GM23338 (cell line): ENCODE measurements at regions not wholly inside any gene's neighbourhood (a gene's known extent, or its start where the extent isn't known, plus 50 kb on each side); places are given as distances from the start of the nearest gene placed in this dataset.
"Not testable (repeated sequence)": the region's sequence is repeated elsewhere in the genome, so short reads cannot be mapped to it uniquely, and the experiment has no call there.

Experiments used
- ATAC-seq: fragments of 200-7000 bp; cut with Tn5 transposase; 3 replicates; pipeline ENCODE4 v1.9.1; 2020
- DNase-seq: peaks from one replicate; pipeline ENCODE4 v3.0.0-alpha.2; 2015; ENCODE audit warnings: low spot score
- H2AFZ ChIP-seq: fragments of 200-600 bp; sonication (generic); 2 replicates; pipeline ENCODE4 v1.8.0; 2016; ENCODE audit warnings: antibody characterized with exemption, mild to moderate bottlenecking, moderate library complexity
- H3F3A ChIP-seq: fragments of 200-600 bp; sonication (generic); replicated peaks from 2 replicates; pipeline ENCODE4 v1.8.0; 2017; ENCODE audit warnings: antibody characterized with exemption, mixed run types, low read depth
- H3K27ac ChIP-seq: fragments of 200-600 bp; sonication (generic); 2 replicates; pipeline ENCODE4 v1.6.1; 2016; ENCODE audit warnings: low read depth
- H3K27me3 ChIP-seq: fragments of 200-600 bp; sonication (generic); 2 replicates; pipeline ENCODE4 v1.8.0; 2016; ENCODE audit warnings: mild to moderate bottlenecking, mixed run types, moderate library complexity; ENCODE audit not compliant: insufficient read depth
- H3K36me3 ChIP-seq: fragments of 200-600 bp; sonication (generic); 2 replicates; pipeline ENCODE4 v1.8.0; 2016; ENCODE audit warnings: mild to moderate bottlenecking; ENCODE audit not compliant: insufficient read depth
- H3K4me1 ChIP-seq: fragments of 200-600 bp; sonication (generic); 2 replicates; pipeline ENCODE4 v1.8.0; 2016; ENCODE audit warnings: mild to moderate bottlenecking, moderate library complexity; ENCODE audit not compliant: insufficient read depth
- H3K4me2 ChIP-seq: fragments of 200-600 bp; sonication (generic); 2 replicates; pipeline ENCODE4 v1.7.1; 2017; ENCODE audit warnings: mixed run types
- H3K4me3 ChIP-seq: fragments of 200-600 bp; sonication (generic); 2 replicates; pipeline ENCODE4 v1.6.1; 2016; ENCODE audit warnings: mixed run types
- H3K79me2 ChIP-seq: fragments of 200-600 bp; sonication (generic); replicated peaks from 2 replicates; pipeline ENCODE4 v1.8.0; 2017; ENCODE audit warnings: mild to moderate bottlenecking; ENCODE audit not compliant: insufficient read depth
- H3K9me2 ChIP-seq: fragments of 200-600 bp; sonication (generic); 2 replicates; pipeline ENCODE4 v1.8.0; 2017; ENCODE audit not compliant: insufficient read depth
- H4K20me1 ChIP-seq: fragments of 200-600 bp; sonication (generic); replicated peaks from 2 replicates; pipeline ENCODE4 v1.8.0; 2017; ENCODE audit warnings: mild to moderate bottlenecking; ENCODE audit not compliant: insufficient read depth
- H3K27ac Mint-ChIP-seq: 2 replicates; pipeline ENCODE4 v1.8.0; 2020; ENCODE audit warnings: inconsistent platforms, mild to moderate bottlenecking, moderate library complexity, mixed read lengths
- H3K27me3 Mint-ChIP-seq: 3 replicates; pipeline ENCODE4 v1.8.0; 2022; ENCODE audit warnings: low read depth, mild to moderate bottlenecking, moderate library complexity, mixed read lengths, inconsistent platforms; ENCODE audit not compliant: insufficient read depth, poor library complexity
- H3K36me3 Mint-ChIP-seq: 3 replicates; pipeline ENCODE4 v1.8.0; 2021; ENCODE audit warnings: low read depth, mild to moderate bottlenecking, inconsistent platforms, moderate library complexity, mixed read lengths
- H3K4me1 Mint-ChIP-seq: 3 replicates; pipeline ENCODE4 v1.8.0; 2020; ENCODE audit warnings: mild to moderate bottlenecking, inconsistent platforms, mixed read lengths
- H3K4me3 Mint-ChIP-seq: 3 replicates; pipeline ENCODE4 v1.8.0; 2021; ENCODE audit warnings: moderate library complexity, mild to moderate bottlenecking, inconsistent platforms, mixed read lengths
- H3K9me3 Mint-ChIP-seq: 3 replicates; pipeline ENCODE4 v1.8.0; 2020; ENCODE audit warnings: moderate library complexity, mild to moderate bottlenecking, inconsistent platforms, mixed read lengths
- CREB1 ChIP-seq: fragments of 250-450 bp; sonication (Bioruptor Pico); IDR thresholded peaks from 2 replicates; pipeline ENCODE4 v1.5.0; 2020; ENCODE audit warnings: low read depth, mild to moderate bottlenecking, moderate library complexity
- EZH2phosphoT487 ChIP-seq: fragments of 200-600 bp; sonication (generic); IDR thresholded peaks from one replicate; pipeline ENCODE4 v1.8.1; 2018; ENCODE audit warnings: antibody characterized with exemption; ENCODE audit not compliant: unreplicated experiment
- TF ChIP-seq, protein P1 (sequence below): fragments of 250-450 bp; sonication (Bioruptor Pico); IDR thresholded peaks from 2 replicates; pipeline ENCODE4 v1.5.0; 2020; ENCODE audit warnings: mild to moderate bottlenecking, moderate library complexity
- TF ChIP-seq, protein P2 (sequence below): IDR thresholded peaks from 2 replicates; pipeline ENCODE4 v1.6.1; 2016; ENCODE audit warnings: antibody characterized with exemption

DNA sequence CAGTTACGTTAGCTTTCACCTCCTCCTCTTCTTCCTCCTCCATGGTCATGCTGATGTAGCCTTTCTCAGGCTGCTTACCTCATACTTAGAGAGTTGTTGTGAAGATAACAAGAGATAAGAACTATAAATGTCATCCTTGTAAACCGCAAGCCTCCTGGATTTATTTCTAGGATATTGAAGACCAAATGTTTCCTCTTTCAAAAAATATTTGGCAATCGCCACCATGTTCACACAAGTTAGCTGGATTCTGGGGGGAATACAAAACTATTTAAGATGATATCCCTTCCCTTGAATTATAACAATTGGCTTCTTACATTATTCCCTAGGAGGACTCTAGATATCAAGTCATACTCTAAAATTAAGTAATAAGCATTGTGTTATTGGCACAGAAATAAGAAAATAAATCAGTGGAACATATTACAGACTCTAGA, 99.8 kb upstream of the PLEKHG1 start:
- H3K36me3 Mint-ChIP-seq: no peaks in the 10 kb centered on the region
- H4K20me1 ChIP-seq: no peaks in the 10 kb centered on the region
- no peak overlapping the region for H3K27ac Mint-ChIP-seq
- H3K4me3 Mint-ChIP-seq: no peak overlapping the region
- DNase-seq: no peak
- no peaks in the 10 kb centered on the region for H3K4me1 ChIP-seq
- H3K4me2 ChIP-seq: no peak overlapping the region
- H3K4me3 ChIP-seq: no peak overlapping the region
- H3K27me3 ChIP-seq: no peaks in the 10 kb centered on the region
- no peak for TF ChIP-seq CREB1 (CRISPR knock-in tag)
- TF ChIP-seq EZH2phosphoT487: no peak
- TF ChIP-seq, protein P1, sequence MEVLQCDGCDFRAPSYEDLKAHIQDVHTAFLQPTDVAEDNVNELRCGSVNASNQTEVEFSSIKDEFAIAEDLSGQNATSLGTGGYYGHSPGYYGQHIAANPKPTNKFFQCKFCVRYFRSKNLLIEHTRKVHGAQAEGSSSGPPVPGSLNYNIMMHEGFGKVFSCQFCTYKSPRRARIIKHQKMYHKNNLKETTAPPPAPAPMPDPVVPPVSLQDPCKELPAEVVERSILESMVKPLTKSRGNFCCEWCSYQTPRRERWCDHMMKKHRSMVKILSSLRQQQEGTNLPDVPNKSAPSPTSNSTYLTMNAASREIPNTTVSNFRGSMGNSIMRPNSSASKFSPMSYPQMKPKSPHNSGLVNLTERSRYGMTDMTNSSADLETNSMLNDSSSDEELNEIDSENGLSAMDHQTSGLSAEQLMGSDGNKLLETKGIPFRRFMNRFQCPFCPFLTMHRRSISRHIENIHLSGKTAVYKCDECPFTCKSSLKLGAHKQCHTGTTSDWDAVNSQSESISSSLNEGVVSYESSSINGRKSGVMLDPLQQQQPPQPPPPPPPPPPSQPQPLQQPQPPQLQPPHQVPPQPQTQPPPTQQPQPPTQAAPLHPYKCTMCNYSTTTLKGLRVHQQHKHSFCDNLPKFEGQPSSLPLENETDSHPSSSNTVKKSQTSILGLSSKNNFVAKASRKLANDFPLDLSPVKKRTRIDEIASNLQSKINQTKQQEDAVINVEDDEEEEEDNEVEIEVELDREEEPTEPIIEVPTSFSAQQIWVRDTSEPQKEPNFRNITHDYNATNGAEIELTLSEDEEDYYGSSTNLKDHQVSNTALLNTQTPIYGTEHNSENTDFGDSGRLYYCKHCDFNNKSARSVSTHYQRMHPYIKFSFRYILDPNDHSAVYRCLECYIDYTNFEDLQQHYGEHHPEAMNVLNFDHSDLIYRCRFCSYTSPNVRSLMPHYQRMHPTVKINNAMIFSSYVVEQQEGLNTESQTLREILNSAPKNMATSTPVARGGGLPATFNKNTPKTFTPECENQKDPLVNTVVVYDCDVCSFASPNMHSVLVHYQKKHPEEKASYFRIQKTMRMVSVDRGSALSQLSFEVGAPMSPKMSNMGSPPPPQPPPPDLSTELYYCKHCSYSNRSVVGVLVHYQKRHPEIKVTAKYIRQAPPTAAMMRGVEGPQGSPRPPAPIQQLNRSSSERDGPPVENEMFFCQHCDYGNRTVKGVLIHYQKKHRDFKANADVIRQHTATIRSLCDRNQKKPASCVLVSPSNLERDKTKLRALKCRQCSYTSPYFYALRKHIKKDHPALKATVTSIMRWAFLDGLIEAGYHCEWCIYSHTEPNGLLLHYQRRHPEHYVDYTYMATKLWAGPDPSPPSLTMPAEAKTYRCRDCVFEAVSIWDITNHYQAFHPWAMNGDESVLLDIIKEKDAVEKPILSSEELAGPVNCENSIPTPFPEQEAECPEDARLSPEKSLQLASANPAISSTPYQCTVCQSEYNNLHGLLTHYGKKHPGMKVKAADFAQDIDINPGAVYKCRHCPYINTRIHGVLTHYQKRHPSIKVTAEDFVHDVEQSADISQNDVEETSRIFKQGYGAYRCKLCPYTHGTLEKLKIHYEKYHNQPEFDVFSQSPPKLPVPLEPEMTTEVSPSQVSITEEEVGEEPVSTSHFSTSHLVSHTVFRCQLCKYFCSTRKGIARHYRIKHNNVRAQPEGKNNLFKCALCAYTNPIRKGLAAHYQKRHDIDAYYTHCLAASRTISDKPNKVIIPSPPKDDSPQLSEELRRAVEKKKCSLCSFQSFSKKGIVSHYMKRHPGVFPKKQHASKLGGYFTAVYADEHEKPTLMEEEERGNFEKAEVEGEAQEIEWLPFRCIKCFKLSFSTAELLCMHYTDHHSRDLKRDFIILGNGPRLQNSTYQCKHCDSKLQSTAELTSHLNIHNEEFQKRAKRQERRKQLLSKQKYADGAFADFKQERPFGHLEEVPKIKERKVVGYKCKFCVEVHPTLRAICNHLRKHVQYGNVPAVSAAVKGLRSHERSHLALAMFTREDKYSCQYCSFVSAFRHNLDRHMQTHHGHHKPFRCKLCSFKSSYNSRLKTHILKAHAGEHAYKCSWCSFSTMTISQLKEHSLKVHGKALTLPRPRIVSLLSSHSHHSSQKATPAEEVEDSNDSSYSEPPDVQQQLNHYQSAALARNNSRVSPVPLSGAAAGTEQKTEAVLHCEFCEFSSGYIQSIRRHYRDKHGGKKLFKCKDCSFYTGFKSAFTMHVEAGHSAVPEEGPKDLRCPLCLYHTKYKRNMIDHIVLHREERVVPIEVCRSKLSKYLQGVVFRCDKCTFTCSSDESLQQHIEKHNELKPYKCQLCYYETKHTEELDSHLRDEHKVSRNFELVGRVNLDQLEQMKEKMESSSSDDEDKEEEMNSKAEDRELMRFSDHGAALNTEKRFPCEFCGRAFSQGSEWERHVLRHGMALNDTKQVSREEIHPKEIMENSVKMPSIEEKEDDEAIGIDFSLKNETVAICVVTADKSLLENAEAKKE (CRISPR knock-in tag): no peak
- TF ChIP-seq, protein P2, sequence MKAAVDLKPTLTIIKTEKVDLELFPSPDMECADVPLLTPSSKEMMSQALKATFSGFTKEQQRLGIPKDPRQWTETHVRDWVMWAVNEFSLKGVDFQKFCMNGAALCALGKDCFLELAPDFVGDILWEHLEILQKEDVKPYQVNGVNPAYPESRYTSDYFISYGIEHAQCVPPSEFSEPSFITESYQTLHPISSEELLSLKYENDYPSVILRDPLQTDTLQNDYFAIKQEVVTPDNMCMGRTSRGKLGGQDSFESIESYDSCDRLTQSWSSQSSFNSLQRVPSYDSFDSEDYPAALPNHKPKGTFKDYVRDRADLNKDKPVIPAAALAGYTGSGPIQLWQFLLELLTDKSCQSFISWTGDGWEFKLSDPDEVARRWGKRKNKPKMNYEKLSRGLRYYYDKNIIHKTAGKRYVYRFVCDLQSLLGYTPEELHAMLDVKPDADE: no peak
- H3K27me3 Mint-ChIP-seq: peaks cover 5% of the 10 kb centered on the region
- no peaks in the 10 kb centered on the region for H3K79me2 ChIP-seq
- no peaks in the 10 kb centered on the region; the same call in 2 of the 3 replicates for H3K4me1 Mint-ChIP-seq
- no peaks in the 10 kb centered on the region for H3F3A ChIP-seq
- no peak overlapping the region for H2AFZ ChIP-seq
- H3K27ac ChIP-seq: no peak overlapping the region
- H3K9me2 ChIP-seq: 0 out of 2 replicates have a peak, but pooled peaks cover 4% of the 10 kb centered on the region
- H3K9me3 Mint-ChIP-seq: 0 out of 3 replicates have a peak, but pooled peaks cover 2% of the 10 kb centered on the region
- no peaks in the 10 kb centered on the region for H3K36me3 ChIP-seq
- no peak for ATAC-seq

DNA sequence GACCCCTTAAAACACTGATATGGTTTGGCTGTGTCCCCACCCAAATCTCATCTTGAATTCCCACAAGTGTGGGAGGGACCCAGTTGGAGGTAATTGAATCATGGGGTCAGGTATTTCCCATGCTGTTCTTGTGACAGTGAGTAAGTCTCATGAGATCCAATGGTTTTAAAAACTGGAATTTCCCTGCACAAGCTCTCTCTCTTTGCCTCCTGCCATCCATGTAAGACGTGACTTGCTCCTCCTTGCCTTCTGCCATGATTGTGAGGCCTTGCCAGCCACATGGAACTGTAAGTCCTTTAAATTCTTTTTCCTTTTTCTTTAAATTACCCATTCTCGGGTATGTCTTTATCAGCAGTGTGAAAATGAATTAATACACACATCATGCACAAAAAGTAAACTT, 99.1 kb upstream of the PLEKHG1 start:
- H3K27me3 Mint-ChIP-seq, H3K4me1 ChIP-seq, H3K4me1 Mint-ChIP-seq, H3K4me3 ChIP-seq, ATAC-seq, H3K4me3 Mint-ChIP-seq, H3K36me3 ChIP-seq, H3K27me3 ChIP-seq, H2AFZ ChIP-seq, H3K27ac ChIP-seq, H3K9me3 Mint-ChIP-seq, H3K9me2 ChIP-seq, H4K20me1 ChIP-seq, H3K79me2 ChIP-seq, DNase-seq, H3K36me3 Mint-ChIP-seq, H3K4me2 ChIP-seq, H3K27ac Mint-ChIP-seq, H3F3A ChIP-seq: not testable (repeated sequence)
